PC-9 (cell line): ENCODE measurements at regions not wholly inside any gene's neighbourhood (a gene's known extent, or its start where the extent isn't known, plus 50 kb on each side); places are given as distances from the start of the nearest gene placed in this dataset.

Experiments used
- BruUV-seq: library from RNA; stranded (reverse); fragments of 400-500 nt; replicated peaks from 2 replicates; lab custom pipeline; 2021; lab: Mats Ljungman, UMichigan
- CTCF ChIA-PET: fragments of 300-600 bp; sonication (Branson Sonifier 250); formaldehyde crosslinking; loops from one replicate; lab custom pipeline; 2022; ENCODE audit warnings: antibody characterized with exemption; lab: Charles Lee
- POLR2A ChIA-PET: fragments of 300-600 bp; sonication (Branson Sonifier 250); formaldehyde crosslinking; loops from one replicate; lab custom pipeline; 2022; ENCODE audit warnings: antibody characterized with exemption; ENCODE audit not compliant: unreplicated experiment; lab: Charles Lee
- DNase-seq, 2 experiments: peaks; one replicate each; pipeline versions ENCODE4 v3.0.0 to v3.0.0-alpha.2; 2015 to 2022; ENCODE audit warnings: mixed read lengths in 1 of 2
- H2AFZ ChIP-seq: fragments of 200-600 bp; sonication (generic); 2 replicates; pipeline ENCODE4 v1.8.1; 2017; ENCODE audit warnings: antibody characterized with exemption
- H3F3A ChIP-seq: fragments of 200-600 bp; sonication (generic); 2 replicates; pipeline ENCODE4 v1.8.1; 2017; ENCODE audit warnings: antibody characterized with exemption, mild to moderate bottlenecking, low read depth; ENCODE audit not compliant: insufficient read depth
- H3K27ac ChIP-seq: fragments of 200-600 bp; sonication (generic); 2 replicates; pipeline ENCODE4 v1.6.1; 2016; ENCODE audit warnings: mixed run types
- H3K27me3 ChIP-seq: fragments of 200-600 bp; sonication (generic); 2 replicates; pipeline ENCODE4 v1.6.1; 2016; ENCODE audit warnings: low read depth, mixed run types; ENCODE audit not compliant: insufficient read depth
- H3K36me3 ChIP-seq: fragments of 200-600 bp; sonication (generic); 2 replicates; pipeline ENCODE4 v1.6.1; 2016; ENCODE audit warnings: low read depth, mixed run types
- H3K4me1 ChIP-seq: fragments of 200-600 bp; sonication (generic); replicated peaks from 2 replicates; pipeline ENCODE4 v1.6.1; 2016; ENCODE audit warnings: mixed run types; ENCODE audit not compliant: insufficient read depth
- H3K4me2 ChIP-seq: fragments of 200-600 bp; sonication (generic); 2 replicates; pipeline ENCODE4 v1.6.1; 2017; ENCODE audit warnings: mixed run types
- H3K4me3 ChIP-seq: fragments of 200-600 bp; sonication (generic); 2 replicates; pipeline ENCODE4 v1.6.1; 2016; ENCODE audit warnings: mixed run types
- H3K79me2 ChIP-seq: fragments of 200-600 bp; sonication (generic); 2 replicates; pipeline ENCODE4 v1.6.1; 2017; ENCODE audit warnings: low read depth, mixed run types
- H3K9me2 ChIP-seq: fragments of 200-600 bp; sonication (generic); 2 replicates; pipeline ENCODE4 v1.8.1; 2017; ENCODE audit warnings: mild to moderate bottlenecking; ENCODE audit not compliant: insufficient read depth
- H3K9me3 ChIP-seq: fragments of 200-600 bp; sonication (generic); 2 replicates; pipeline ENCODE4 v1.8.1; 2016; ENCODE audit warnings: low read depth; ENCODE audit not compliant: insufficient read depth
- H4K20me1 ChIP-seq: fragments of 200-600 bp; sonication (generic); 2 replicates; pipeline ENCODE4 v1.8.1; 2017; ENCODE audit not compliant: insufficient read depth
- EZH2 ChIP-seq: fragments of 200-600 bp; sonication (generic); IDR thresholded peaks from 2 replicates; pipeline ENCODE4 v1.8.0; 2017; ENCODE audit warnings: antibody characterized with exemption, low read depth
- intact Hi-C: fragments of 100-400 bp; cut with micrococcal nuclease; formaldehyde crosslinking; loops from one replicate; pipeline ENCODE4 v1.10.0; 2022; ENCODE audit not compliant: unreplicated experiment
- TF ChIP-seq, protein P1 (sequence below): fragments of 200-600 bp; sonication (generic); conservative IDR thresholded peaks from 2 replicates; pipeline ENCODE4 v1.6.1; 2017; ENCODE audit warnings: mixed run types, antibody characterized with exemption, mild to moderate bottlenecking, moderate library complexity

DNA sequence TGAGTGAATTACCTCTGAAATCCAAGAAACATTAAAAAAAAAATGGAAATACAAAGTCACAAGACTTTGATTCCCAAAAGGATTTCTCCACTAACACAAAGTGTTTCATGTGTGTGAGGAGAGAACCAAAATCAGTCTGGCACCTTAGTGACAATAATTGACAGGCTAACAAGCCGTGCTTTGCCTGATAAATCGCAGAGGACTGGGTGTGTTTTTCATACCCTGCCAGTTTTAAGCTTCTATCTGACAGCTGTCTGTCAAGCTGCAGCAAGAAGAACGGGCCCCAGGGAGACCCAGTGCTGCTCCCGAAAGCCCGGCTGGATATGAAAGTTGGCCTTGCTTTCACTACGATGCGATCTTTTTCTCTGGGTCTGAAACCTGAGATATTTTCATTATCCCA lies 101.6 kb upstream of the KCNK2 start:
- Histone ChIP-seq H3F3A (no peaks in the 10 kb centered on the region), H3K9me3 (no peaks in the 10 kb centered on the region; the same call in 1 of the 2 replicates), H3K4me1 (peaks cover 9% of the 10 kb centered on the region), H3K9me2 (no peaks in the 10 kb centered on the region), H3K79me2 (no peaks in the 10 kb centered on the region), H3K4me2 (no peak overlapping the region), H3K4me3 (no peak overlapping the region), H2AFZ (no peak overlapping the region), H3K36me3 (no peaks in the 10 kb centered on the region), H3K27me3 (no peaks in the 10 kb centered on the region), H4K20me1 (no peaks in the 10 kb centered on the region), H3K27ac (no peak overlapping the region)
- ChIA-PET CTCF (no interaction called here), POLR2A (no interaction called here)
- no TSS peak for BruUV-seq
- TF ChIP-seq, protein P1, sequence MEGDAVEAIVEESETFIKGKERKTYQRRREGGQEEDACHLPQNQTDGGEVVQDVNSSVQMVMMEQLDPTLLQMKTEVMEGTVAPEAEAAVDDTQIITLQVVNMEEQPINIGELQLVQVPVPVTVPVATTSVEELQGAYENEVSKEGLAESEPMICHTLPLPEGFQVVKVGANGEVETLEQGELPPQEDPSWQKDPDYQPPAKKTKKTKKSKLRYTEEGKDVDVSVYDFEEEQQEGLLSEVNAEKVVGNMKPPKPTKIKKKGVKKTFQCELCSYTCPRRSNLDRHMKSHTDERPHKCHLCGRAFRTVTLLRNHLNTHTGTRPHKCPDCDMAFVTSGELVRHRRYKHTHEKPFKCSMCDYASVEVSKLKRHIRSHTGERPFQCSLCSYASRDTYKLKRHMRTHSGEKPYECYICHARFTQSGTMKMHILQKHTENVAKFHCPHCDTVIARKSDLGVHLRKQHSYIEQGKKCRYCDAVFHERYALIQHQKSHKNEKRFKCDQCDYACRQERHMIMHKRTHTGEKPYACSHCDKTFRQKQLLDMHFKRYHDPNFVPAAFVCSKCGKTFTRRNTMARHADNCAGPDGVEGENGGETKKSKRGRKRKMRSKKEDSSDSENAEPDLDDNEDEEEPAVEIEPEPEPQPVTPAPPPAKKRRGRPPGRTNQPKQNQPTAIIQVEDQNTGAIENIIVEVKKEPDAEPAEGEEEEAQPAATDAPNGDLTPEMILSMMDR = no peak
- TF ChIP-seq EZH2 = no peak
- DNase-seq = no peak
- intact Hi-C loops = no loop called here

DNA sequence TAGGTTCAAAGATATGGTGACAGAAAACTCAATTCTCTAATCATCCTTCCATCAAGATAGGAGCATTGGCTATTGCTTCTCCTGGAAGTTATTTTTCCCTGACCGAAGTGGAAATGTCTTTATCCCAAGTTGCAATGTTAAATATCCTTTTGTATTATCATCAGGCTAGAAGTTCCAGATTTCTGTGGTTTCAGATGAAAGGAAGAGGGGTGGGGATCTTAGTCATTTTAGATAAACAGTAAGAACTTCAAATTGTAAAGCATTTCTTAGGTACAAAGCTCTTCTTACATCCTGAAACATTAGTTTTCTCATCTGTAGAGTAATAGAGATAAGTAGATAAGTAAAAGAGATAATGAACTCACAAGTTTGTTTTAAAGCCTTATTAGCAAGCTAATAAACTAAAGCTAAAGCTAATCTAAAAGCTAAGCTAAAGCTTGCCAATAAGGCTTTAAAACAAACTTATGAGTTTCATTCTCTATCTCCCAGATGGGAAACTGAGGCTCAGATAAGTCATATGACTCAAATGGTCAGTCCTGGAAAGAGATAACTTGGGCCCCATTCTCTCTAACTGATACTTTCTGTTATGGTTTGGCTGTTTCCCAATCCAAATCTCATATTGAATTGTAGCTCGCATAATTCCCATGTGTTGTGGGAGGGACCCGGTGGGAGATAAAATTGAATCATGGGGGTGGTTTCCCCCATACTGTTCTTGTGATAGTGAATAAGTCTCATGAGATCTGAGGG lies 99.2 kb upstream of the KCNK2 start:
- no TSS peak for BruUV-seq
- Histone ChIP-seq H3K27me3 (no peaks in the 10 kb centered on the region), H3K9me2 (no peaks in the 10 kb centered on the region), H3K79me2 (no peaks in the 10 kb centered on the region), H3K9me3 (no peaks in the 10 kb centered on the region; the same call in 1 of the 2 replicates), H3F3A (no peaks in the 10 kb centered on the region), H2AFZ (no peak overlapping the region; the same call in 1 of the 2 replicates), H3K36me3 (no peaks in the 10 kb centered on the region), H3K4me2 (no peak overlapping the region), H3K27ac (no peak overlapping the region), H3K4me3 (no peak overlapping the region), H3K4me1 (peaks cover 9% of the 10 kb centered on the region), H4K20me1 (no peaks in the 10 kb centered on the region)
- DNase-seq = no peak
- ChIA-PET POLR2A (no interaction called here), CTCF (no interaction called here)
- TF ChIP-seq, protein P1 = no peak
- no peak for TF ChIP-seq EZH2
- intact Hi-C loops = no loop called here

DNA sequence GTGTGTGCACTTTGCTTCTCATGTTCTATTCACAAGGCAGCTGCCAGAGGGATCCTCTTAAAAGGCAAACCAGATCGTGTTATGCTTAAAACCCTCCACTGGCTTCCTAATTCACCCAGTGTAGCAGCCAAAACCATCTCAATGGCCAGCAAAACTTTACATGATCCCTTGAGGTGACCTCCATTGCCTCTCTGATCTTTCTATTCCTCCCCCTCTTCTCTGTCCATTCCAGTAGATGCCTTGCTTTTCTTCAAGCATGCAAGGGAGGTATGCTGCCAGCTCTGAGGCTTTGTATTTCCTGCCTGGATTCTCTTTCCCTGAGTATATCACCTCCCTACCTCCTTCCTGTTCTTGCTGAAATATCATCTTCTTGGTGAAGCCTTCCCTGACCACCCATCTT lies 93.2 kb upstream of the KCNK2 start:
- POLR2A ChIA-PET = no interaction called here
- no peak for TF ChIP-seq EZH2
- TF ChIP-seq, protein P1 = no peak
- CTCF ChIA-PET = no interaction called here
- Histone ChIP-seq H3K79me2 (no peaks in the 10 kb centered on the region), H3K4me2 (no peak overlapping the region), H3K27me3 (no peaks in the 10 kb centered on the region), H3K4me3 (no peak overlapping the region), H3K4me1 (no peaks in the 10 kb centered on the region), H3K9me3 (no peaks in the 10 kb centered on the region; the same call in 1 of the 2 replicates), H3K36me3 (no peaks in the 10 kb centered on the region), H3K9me2 (no peaks in the 10 kb centered on the region), H2AFZ (no peak overlapping the region), H3F3A (no peaks in the 10 kb centered on the region), H3K27ac (no peak overlapping the region), H4K20me1 (no peaks in the 10 kb centered on the region)
- intact Hi-C loops = no loop called here
- DNase-seq = no peak
- BruUV-seq = no TSS peak
